OCI-LY1 (cell line): ENCODE measurements at regions not wholly inside any gene's neighbourhood (a gene's known extent, or its start where the extent isn't known, plus 50 kb on each side); places are given as distances from the start of the nearest gene placed in this dataset.
"Not testable (repeated sequence)": the region's sequence is repeated elsewhere in the genome, so short reads cannot be mapped to it uniquely, and the experiment has no call there.

ENCODE experiments used
- EZH2 ChIP-seq: fragments of 200-600 bp; sonication (generic), shearing (Covaris generic); IDR thresholded peaks from 2 replicates; pipeline ENCODE4 v1.8.0; 2017; ENCODE audit warnings: borderline replicate concordance, mixed run types, mild to moderate bottlenecking, antibody characterized with exemption, low read length, moderate library complexity, mixed read lengths
- TF ChIP-seq, protein P1 (sequence below): fragments of 200-600 bp; sonication (generic), shearing (Covaris generic); IDR thresholded peaks from 2 replicates; pipeline ENCODE4 v1.5.1; 2017; ENCODE audit warnings: mild to moderate bottlenecking, antibody characterized with exemption, low read length, moderate library complexity, mixed read lengths

DNA sequence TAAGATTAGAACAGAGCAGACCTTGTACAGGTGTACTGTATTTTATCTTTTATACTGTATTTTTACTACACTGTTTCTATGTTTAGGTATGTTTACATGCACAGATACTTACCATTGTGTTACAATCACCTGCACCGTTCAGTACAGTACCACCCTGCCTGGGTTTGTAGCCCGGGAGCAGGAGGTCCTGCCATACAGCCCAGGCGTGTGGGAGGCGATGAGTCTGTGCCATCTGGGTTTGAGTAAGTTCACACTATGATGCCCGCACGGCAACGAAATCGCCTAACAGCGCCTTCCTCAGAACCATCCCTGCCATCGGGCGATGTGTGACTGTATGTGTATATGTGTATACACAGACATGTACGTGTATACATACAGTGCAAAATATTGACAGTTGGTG, 157.1 kb upstream of the FOXD4L5 start:
- TF ChIP-seq, protein P1, sequence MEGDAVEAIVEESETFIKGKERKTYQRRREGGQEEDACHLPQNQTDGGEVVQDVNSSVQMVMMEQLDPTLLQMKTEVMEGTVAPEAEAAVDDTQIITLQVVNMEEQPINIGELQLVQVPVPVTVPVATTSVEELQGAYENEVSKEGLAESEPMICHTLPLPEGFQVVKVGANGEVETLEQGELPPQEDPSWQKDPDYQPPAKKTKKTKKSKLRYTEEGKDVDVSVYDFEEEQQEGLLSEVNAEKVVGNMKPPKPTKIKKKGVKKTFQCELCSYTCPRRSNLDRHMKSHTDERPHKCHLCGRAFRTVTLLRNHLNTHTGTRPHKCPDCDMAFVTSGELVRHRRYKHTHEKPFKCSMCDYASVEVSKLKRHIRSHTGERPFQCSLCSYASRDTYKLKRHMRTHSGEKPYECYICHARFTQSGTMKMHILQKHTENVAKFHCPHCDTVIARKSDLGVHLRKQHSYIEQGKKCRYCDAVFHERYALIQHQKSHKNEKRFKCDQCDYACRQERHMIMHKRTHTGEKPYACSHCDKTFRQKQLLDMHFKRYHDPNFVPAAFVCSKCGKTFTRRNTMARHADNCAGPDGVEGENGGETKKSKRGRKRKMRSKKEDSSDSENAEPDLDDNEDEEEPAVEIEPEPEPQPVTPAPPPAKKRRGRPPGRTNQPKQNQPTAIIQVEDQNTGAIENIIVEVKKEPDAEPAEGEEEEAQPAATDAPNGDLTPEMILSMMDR: not testable (repeated sequence)
- TF ChIP-seq EZH2: not testable (repeated sequence)
